ENCODE measurements at regions not wholly inside any gene's neighbourhood (a gene's known extent, or its start where the extent isn't known, plus 50 kb on each side); places are given as distances from the start of the nearest gene placed in this dataset.
"Not testable (repeated sequence)": the region's sequence is repeated elsewhere in the genome, so short reads cannot be mapped to it uniquely, and the experiment has no call there.

DNA sequence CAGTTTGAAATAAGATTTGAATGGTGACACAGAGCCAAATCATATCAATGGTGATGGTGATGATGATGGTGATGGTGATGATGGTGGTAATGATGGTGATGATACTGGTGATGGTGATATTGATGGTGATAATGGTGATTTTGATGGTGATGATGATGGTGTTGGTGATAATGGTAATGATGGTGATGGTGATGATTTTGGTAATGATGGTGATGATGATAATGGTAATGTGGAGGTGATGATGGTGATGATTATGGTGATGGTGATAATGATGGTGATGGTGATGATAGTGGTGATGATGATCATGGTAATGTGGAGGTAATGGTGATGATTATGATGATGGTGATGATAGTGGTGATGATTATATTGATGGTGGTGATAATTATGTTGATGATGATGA is 311.9 kb upstream of the SFSWAP start:
- no peak for DNase-seq

DNA sequence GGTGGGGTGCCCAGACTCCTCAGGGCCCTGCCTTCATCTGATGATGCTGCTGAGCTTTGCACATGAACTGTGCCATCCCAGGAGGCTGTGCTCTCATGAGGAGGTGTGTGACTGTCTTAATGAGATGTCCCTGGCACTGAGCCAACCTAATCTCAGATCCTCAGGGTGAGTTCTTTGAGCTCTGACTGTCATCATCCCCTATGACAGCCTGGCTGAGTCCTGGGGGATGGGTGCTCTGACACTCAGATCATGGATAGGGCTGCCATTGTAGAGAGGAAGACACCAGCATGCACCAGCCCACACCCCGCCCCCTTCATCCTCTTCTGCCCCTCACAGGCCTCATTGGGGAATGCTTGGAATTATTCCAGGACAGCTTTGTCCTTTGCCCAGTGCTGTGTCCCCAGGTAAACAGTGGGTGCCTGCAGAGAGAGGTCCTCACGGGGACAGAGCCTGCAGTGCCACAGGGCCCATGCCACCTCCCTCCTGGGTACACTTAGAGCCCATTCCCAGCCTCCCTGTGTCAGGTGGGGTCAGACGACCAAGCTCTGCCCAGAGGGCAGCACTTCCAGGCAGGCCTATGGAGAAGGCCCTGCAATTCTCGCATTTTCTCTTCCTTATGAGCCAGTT is 310.1 kb upstream of the SFSWAP start:
- not testable (repeated sequence) for DNase-seq

DNA sequence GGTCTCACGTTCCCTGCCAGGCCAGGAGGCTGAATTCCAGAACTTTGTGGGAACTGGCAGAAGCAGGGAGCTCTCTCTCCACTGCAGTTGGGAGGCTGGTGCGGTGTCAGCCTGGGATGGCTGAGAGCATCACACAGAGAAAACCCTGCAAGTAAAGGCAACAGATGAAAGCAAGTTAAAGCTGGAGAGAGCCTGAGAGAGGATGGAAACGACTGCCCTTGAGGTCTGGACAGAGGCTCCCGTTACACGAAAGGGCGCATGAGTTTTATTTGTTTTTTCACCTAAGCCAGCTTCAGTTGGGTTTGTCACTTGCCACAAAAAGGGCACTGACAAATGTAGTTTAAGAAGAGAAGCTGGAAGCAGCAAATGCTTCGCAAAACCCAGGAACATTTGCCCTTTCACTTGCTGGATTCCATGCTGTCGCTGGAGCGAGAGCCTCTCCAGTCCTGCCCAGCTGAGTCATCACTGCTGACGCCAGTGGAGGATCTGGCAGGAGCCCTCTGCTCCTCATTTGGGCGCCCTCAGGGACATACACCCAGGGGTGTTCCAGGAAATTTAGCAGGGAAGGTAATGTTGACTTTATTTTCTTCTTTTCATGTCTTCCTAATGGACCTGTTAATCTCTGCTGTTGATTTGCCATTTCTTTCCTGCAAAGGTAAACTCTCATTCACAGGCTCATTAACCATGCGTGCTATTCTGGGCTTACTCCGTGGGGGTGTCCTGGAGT is 308.8 kb upstream of the SFSWAP start:
- not testable (repeated sequence) for DNase-seq

DNA sequence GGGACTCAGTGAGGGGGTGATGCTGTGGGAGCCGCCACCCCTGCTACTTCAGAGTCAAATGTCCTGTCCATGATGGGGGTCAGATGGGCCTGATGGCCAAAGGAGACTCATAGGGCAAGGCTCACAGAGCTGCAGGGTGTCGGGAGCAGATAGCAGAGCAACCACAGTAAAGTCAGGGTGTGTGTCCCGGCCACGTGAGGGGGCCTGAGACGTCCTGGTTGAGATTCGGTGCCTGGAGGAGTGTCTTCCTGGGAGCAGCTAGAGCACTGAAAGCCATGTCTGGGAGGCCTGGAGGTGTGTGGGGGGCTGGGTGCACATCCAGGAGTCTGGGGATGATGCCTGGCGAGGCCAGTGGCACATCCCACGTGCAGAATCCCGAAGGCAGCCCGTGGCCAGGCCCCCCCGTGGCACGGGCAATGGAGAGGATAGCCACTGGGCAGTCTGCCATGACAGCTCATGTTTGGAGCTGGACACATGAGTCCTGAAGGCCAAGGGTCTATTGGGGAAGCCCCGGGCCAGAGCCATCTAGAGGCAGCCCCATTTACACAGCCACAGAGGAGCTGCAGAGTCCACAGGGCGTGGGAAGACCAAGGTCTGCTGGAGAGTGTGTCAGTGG is 308.0 kb upstream of the SFSWAP start:
- DNase-seq = no peak

DNA sequence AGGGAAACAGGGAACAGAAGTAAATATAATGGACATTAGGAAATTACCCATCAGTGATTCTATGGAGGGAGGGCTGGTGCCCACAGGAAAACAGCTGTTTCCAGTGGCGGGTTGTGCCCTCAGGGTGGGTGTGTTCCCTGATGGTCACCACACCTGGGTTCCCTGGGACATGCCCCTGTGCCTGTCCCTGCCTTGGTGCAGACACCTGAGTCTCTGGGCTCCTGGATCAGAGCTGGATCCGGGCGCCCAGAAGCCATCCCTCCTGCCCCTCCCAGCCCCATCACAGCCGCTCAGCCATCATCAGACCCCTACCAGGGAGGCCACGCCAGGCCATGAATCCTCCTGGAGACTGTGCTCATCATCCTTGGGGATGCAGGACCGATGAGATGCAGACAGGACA is 307.2 kb upstream of the SFSWAP start:
- no peak for DNase-seq

DNA sequence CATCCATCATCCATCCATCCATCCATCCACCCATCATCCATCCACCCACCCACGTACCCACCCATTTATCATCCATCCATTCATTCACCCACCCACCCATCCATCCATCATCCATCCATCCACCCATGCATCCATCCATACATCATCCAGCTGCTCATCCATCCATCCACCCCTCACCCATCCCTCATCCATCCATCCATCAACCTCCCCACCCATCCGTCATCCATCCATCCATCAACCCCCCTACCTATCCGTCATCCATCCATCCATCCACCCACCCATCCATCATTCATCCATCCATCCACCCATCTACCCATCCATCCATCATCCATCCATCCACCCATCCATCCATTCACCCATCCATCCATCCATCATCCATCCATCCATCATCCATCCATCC is 306.2 kb upstream of the SFSWAP start:
- DNase-seq = no peak

DNA sequence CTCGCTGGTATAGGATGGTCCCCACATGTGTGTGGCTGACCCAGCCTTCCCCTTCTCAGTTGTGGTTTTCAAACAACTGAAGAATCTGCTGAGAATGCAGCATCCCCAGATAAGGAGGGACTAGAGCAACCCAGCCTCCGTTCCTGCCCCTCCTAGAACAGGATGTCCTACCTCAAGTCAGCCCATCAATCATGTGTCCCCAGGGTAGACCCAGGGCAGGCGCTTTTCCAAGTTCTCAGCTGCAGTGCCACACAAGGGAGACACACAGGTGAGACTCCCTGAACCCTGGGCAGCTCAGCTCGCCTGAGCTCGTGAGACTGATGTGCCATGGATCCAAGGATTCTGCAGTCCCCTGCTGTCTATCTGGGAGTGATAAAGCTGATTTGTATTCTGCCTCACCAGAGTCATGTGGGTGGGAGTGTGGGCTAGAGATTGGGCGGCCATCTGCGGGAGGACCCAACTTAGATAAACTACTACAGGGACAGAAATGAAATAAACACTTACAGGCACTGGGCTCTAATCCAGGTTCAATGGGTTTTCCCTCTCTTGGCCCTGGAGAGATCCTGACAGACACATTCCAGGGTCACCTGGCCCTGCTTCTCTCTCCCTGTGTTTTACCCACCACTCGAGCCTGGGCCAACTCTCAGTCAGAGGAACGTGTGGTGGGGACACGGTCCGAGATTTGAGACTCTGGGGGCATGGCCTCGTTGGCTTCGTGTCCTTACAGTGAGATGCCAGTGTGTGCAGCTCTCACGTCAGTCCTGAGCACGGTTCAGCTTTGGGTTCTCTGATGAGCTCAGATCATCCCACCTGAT is 303.5 kb upstream of the SFSWAP start:
- no peak for DNase-seq

DNA sequence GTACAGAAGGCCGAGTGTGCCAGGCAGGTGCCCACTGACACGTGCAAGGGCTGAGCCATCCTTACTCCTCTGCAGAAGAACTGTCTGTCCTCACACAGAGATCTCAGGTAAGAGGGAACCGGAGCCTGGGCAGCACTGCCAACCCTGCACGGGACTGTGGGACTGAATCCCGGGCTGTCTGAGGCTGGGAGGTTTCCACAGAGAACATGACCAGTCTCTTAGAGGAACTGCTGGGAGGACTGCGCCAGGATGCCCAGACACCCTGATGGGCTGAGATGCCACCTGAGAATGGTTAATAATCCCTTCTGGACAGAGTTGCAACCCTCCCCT is 302.9 kb upstream of the SFSWAP start:
- DNase-seq = no peak

DNA sequence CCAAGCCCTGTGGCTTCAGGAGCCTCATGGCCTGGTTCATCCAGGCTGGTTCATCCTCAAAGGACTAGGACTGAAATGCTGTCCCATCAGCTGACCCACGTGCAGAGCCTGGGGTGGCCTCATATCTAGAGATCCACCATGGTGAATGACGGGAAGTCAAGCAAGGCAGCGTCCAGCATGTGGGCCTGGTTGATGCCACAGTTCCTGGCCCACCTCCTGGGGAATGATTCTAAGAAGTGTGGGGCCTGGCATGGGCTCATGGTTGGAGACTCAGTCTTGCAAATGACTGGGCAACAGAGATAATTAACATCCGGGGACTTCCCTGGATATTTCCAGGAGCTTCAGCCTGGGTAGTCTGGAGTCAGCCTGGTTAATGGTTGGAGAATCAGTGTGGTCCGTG is 302.4 kb upstream of the SFSWAP start:
- DNase-seq = no peak

DNA sequence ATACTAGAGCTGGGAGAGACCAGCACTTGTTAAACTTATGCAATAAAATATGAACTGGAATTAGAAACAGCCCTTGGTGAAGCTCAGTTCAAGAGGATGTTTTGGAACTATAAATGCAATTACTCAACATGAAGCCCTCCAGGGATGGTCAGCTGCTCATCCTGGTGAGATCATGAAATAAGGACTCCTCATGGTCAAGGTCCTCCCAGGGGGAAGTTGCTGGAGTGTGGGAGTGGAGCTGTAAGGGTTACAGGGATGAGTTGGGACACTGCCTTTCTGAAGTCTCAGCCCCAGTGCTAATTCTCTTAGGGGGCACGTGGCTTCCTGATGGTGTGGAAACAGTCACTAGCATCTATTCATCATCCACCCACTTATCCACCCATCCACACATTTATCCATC is 301.7 kb upstream of the SFSWAP start:
- DNase-seq = no peak

DNA sequence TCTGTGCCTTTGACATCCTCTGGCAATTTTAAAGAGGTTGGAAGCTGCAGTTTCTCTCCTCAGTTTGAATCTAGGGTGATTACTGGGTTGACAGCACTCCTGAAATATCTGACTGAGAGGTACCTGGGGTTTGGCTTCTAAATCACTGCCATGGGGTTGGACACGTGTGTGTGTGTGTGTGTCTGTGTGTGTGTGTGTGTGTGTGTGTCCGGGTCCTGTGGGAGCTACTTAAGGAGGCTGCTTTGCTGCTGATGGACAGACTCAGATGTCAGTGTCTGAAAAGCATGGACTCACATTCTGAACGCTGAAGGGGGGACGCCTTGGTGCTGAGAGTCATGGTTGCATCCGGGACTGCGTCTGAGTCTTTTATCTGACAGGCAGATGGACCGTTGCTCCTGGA is 299.1 kb upstream of the SFSWAP start:
- DNase-seq = not testable (repeated sequence)

DNA sequence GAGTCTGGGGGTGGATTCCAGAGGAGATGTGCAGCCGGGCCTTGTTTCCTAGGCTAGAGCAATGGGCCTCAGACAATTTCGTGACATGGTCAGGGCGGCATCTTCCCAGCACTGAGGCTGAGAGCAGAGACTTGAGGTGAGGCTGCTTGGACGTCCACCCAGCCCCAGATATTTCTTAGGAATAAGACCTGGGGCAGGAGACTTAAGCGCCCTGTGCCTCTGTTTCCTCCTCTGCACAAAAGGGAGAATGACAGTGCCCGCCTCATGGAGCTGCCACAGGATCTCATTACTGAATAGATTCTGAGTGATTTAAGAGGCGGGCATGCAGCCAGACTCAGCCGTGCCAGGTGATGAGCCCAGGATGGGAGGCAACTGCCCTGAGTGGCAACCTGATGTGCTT is 297.9 kb upstream of the SFSWAP start:
- no peak for DNase-seq

DNA sequence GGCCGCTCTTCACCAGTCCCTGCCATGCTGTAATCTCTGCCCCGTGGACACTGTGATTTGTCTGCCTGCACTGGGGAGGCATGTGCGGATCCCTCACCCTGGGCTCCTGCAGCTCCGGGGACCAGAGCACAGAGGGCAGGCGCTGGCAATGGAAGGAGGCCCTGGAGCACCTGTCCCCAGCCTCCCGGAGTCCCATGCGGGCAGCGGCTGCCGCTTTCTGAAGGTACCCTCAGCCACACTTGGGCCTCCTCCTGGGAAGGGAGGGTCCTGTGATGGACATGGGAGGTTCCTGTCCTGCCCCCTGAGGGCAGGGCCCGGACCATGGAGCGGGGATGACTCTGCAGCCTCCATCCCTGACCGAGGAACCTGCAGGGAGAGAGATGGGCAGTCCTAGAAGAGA is 297.4 kb upstream of the SFSWAP start:
- no peak for DNase-seq

DNA sequence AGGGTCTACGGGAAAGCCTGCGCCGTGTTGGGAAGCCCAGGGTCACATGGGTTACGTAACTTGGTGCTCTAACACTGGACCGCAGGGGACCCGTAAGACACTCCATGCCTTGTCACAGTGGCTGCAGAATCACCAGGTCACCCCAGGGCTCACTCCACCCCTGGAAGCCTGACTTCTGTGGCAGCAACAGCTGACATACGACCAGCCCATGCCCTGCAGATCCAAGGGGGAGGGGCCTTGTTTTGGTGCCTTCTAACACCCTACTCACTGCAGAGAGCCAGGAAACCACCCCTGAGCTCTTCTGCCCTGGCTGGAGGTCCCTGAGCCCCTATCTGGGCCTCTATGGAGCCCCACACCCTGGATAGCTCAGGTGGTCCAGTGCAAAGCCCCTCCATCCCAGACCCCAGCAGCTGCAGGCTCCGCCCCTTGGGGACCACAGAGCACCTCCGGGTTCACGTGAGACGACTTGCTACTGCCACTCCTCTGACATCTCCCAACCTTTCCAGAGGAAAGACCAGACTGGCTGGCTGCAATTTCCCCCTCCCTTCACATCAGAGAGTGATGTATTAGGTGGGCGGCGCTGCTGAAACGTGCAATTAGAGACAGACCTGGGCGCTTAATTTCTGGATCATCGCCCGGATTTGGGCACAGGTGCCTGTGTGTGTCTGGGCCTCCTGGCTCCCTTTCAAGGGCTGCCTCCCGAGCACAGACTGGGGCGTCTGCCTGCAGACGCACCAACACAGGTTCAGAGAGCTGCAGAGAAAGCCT is 296.6 kb upstream of the SFSWAP start:
- peak; percentile 30 for DNase-seq

DNA sequence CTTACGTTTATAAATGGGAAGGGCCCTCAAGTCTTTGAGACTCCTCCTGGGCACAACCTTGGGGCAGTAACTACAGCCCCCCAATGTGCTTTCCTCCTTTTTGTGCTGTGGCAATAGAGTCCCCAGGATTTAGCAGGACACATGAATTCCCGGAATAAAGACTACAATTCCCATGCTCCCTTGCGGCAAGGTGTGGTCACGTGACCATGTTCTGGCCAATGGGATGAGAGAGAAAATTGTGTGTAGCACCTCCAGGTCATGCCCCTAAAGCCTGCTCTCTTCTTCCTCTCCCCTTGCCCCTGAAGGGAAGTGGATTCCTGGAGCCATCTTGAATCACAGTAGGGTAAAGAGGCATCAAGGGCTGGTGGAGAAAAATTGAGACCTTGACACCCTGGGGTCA is 295.1 kb upstream of the SFSWAP start:
- DNase-seq = peak; percentile 51

DNA sequence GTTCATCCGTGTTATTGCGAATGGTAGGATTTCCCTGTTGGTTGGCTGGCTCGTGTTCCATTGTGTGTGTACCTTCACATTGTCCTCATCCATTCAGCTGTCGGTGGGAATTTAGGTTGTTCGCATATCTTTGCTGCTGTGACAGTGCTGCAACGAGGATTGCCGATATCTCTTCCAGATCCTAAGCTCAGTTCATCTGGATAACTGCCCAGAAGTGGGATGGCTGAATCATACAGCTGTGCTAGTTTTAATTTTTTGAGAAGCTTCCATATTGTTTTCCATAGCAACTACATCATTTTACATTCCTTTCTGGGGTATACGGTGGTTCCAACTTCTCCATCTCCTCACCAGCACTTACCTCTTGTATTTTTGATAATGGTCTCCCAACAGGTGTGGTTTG is 292.8 kb upstream of the SFSWAP start:
- DNase-seq = no peak

DNA sequence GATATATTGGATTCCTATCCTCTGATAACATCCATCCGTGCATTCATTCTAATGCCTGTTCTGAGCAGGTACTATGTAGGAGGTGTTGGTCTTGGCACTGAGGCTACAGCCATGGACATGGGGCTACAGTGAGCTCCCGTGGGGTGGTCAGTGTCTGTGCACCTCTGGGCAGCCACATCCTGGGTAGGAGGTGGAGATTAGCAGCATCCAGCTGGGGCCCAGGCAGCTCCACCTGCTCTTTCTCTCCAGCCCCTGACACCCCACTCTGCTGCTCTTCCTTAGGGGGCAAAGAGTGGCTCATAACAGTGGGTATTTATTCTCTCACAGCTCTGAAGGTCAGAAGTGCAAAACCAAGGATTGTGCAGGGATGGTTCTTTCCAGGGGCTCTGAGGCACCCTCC is 292.0 kb upstream of the SFSWAP start:
- DNase-seq = no peak

DNA sequence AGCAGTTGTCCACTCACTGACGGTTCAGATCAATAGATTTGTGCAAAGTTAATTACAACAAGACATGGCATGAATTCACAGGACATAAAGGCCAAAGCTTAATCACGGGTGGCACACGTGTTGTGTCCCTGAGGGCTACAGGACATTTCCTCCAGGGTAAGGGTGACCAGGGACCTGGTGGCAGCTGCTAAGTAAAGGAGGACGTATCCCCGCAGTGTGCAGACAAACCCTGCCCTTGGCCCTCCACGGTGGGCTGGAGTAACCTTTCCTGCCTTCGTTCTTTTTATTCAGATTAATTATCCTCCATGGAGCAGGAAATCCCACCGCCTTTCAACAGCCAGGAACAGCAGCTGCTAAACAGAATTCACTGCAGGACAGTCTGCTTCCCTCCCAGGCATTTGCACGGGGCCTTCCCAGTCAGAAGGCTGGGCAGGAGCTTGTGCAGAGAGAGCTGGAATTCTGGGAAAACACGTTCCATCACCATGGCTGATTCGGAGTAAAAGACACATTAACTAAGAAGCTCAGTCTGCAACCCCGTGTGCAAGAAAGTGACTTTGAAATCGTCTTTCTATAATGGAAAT is 289.9 kb upstream of the SFSWAP start:
- DNase-seq = no peak

DNA sequence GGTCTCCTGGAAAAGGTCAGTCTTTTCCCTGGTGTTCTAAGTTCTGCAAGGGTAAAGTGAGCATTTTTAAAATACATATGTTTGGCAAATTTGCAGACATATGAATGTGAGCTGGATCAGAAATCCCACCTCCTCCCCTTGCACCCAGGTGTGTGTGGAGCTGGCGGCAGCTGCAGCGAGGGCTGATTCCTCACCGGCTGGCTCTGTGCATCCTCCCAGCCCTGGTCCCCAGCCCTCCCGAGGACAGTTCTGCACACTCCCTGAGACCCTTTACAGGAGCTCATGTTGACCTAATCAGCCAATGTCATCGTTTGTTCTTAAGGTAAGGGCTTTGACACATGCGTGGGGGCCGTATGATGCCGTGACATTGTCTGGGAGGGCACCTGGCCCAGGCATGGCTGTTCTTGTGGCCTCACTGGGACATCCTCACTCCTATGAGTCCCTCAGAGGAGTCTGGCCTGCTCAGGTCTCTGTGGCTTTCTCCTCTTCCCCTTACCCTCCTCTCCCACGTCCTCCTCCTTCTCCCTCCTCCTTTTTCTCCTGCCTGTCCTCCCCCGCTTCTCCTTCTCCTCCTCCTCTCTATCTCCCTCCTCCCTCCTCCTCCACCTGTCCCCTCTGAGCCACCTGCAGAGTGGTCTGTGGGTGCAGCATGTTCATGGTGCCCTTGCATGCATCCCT is 289.2 kb upstream of the SFSWAP start:
- DNase-seq = no peak

DNA sequence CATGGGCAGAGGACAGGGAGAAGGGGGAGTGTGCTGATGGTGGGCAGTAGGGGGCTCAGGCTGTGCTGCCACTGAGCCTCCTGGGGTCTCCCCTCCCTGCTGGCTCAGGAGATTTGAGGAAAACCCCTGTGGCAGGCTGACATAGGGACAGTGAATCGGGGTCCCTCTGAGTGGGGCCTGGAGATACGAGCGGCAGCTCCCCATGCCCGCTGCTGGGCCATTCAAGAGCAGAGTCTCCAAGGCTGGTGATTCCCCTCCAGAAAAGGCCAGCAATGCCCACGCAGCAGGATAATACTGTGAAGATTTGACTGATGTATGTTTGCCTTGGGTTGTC is 288.7 kb upstream of the SFSWAP start:
- DNase-seq = no peak

DNA sequence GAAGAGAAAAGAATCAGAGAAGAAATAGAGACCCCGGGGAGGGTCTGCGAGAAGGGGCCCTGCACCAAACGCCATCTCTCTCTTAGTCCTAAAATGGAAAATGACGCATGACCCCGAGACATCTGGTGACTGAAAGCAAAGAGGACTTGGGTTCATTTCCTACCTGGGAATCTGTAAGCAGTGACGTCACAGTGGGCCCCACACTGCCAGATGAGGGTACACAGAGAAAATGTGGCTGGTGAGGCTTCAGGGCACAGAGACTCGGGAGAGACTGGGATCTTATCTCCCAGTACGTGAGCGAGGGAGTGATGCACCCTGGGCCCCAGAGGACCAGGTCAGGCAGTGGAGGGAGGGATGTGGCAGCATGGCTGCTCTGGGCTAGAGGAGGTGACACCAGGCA is 288.1 kb upstream of the SFSWAP start:
- no peak for DNase-seq

DNA sequence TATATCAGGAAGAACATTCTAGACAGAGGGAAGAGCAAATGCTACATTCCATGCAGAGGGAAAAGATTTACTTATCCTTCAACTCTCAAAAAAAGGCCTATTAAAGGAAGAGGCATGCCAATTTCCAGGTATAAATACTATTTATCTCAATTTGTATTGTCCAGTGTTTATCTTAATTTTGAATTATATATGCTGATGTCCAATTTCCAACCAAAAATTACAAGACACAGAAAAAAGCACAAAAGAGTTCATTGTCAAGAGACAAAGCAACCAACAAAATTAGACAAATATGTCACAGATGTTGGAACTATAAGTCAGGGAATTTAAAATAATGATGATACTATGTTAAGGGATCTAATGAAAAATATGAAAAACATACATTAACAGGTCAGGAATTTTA is 286.6 kb upstream of the SFSWAP start:
- no peak for DNase-seq
